CD4-positive, alpha-beta T cell treated with Interleukin-15 for 4 hours (primary cell): ENCODE measurements at regions not wholly inside any gene's neighbourhood (a gene's known extent, or its start where the extent isn't known, plus 50 kb on each side); places are given as distances from the start of the nearest gene placed in this dataset.
"Not testable (repeated sequence)": the region's sequence is repeated elsewhere in the genome, so short reads cannot be mapped to it uniquely, and the experiment has no call there.

Source experiments
- DNase-seq: peaks from one replicate; pipeline ENCODE4 v3.0.0-alpha.2; 2020; ENCODE audit warnings: low spot score

DNA sequence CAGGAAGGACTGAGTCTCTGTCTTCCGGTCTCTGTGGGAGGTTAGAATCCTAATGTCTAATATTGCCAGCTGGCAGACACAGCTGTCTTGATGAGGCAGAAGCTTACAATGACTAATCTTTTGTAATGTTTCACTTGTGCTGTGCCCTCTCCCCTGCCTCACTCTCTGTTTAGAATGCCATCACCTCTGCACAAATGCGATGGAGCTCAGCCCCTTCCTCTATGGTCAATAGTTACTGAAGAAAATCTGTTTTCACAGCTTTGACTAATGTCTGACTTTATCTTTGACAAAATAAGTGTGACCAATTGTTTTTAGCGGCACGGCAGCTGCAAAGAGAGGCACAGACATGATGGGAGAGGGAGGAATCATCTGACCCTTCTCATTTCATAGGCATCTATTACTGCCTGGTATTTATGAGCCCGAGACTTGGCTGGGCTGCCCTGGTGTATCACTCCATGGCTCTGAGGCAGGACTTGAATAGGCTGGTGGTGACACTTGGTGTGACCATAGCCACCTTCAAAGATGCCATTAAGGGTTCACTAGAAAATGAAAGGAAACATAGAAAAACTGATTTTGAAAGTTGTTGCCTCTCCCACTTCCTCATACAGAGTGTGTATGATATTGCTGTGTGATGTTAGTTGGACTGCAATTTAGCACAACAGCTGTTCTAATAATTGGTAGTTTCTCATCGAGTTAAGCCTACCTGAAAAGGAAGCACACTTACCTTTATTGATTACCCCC, 163.2 kb upstream of the NBPF11 start:
- no peak for DNase-seq

DNA sequence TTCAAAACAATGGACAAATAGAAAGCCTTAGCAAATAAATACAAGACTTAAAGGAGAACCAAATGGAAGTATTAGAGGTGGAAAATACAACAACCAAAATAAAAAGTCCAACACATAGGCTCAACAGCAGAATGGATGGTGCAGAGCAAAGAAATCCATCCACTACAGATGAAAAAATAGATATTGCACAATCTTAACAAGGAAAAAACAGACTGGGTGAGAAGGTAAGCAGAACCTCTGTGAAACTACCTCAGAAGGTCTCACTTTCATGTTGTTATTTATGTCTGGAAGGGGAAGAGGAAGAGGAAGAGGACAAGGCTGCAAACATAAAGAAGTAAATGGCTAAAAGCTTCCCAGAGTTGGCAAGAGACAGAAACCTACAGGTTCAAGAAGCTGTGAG, 158.7 kb upstream of the NBPF11 start:
- no peak for DNase-seq

DNA sequence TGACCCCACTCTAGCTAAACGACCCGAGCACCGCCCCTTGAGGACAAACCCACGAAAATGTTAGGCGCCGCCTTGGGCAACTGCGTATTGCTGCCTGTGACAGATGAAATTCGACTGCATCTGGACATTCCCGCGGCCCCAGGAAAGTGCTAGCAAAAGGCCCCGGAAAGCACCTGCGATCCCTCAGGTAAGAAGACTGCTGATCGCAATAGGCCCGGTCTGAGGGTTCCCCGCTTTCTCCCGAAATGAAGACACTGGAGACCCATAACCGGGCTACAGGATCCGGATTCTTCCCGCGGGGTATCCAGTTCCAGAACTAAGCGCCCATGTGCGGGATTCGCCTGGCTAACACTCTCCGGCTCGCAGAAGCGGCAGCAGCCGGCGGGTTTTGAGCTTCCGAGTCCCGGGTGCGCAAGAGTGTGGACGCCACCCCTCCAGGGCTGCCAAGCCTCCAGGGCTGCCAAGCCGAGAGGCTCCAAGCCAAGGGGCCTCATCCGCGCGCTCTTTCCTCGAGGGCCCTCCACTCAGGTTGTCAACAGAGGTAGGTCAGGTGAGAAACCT, 157.9 kb upstream of the NBPF11 start:
- DNase-seq: no peak

DNA sequence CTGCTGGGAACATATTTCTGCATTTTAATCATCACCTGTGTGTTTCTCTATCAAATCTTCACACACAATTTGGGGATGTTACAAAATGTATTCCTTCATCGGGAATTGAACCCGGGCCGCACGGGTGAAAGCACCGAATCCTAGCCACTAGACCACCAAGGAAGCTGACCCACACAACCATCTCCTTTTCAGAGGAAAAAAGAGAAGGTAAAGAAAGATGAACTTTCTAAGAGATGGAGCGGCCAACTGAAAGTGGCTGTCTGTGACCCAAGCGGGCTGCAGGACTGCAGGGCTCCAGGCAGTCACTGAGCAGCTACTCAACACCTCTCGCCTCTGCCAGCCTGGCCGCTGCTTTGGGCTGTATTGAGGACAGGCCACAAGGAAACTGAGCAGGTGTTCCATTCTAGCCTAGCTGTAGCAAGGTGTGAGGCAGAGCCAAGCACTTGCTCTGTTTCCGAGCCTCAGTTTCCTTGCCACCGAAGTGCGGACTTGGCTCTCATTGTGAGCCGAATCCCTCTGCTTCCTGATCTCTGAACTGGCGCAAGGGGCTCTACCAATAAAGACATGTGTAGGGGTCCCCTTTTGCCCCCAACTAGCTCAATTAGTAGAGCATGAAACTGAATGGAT, 156.9 kb upstream of the NBPF11 start:
- DNase-seq: no peak

DNA sequence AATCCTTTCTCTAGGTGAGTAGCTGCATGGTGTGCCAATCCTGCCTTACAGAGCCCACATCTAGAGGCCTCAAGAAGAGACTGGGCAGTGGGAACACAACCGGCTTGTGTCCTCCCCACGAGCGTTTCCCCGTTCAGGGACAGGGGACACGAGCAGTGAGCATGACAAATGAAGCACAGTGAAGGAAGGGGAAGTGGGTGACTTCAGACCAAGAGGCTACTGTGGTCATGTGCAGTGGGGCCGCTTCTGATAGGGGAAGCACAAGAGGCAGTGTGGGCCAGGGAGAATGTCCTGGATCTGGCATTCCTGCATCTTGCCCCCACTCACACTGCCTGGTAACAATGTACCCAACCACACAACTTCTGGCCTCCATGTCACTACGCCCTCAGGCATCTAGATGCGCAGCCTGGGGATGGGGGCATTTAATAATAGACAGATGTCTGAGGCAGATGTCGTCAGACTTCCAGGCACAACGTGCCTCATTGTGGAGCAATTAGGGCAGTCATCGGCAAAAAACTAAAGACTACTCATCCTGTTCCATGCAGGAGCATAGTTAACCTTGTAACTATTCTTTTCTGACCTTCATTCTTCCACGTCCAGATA, 155.6 kb upstream of the NBPF11 start:
- no peak for DNase-seq

DNA sequence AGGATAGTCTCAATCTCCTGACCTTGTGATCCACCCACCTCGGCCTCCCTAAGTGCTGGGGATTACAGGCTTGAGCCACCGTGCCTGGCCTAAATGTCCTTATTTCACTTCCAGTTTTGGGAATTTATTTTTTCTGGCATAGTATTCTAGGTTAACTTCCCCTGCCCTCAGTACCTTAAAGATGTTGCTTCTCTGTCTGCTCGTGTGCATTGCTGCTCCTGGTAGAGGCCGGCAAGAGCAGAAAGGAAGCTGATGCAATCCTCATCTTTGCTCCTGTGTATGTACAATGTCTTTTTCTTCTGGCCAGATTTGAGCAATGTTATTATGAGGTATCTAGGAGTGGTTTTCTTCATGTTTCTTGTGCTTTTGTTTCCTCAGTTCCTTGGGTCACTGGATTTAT, 152.9 kb upstream of the NBPF11 start:
- not testable (repeated sequence) for DNase-seq

DNA sequence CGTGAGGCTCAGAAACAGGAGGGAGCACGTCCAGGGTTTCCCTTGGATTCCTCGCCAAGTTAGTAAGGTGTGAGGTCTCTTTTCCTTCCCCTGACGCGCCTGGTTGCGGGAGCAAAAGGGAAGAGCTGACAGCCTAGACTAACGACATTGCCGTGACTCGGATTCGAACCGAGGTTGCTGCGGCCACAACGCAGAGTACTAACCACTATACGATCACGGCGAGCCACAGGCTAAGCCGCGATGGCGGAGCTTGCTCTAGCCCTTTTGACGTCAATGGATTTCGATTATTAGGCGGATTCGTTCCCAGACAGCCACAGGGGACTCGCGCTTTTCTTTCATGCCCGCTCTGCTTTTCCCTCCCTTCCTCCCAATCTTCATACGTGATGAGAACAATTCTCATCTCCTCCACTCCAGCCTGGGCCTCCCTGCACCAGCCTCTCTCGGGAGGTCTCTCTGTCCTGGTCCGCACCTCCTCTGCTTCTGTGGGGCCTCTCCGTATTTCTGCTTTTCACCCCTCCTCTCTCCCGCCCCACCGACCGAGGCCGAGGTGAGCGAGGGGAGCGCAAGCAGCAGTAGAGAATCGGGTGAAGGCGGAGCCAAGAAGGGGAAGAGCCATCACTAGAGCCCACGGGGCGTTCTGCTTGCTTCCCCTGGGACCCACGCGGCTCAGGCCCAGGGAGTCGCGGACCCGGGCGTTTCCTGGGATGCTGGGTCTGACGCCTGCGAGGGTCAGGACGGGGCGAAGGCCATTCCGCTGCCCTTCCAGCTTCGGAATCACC, 150.7 kb upstream of the NBPF11 start:
- DNase-seq: peak; percentile 46

DNA sequence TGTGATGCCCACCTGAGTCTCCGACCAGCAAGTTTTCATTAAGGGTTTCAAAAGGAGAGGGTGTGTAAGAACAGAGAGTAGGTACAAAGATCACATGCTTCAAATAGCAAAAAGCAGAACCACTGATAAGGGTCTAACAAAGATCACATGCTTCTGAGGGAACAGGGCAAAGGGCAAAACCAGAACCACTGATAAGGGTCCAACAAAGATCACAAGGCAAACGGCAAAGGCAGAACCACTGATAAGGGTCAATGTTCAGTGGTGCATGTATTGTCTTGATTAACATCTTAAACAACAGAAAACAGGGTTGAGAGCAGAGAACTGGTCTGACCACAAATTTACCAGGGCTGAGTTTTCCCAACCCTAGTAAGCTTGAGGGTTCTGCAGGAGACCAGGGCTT, 145.8 kb upstream of the NBPF11 start:
- DNase-seq: not testable (repeated sequence)

DNA sequence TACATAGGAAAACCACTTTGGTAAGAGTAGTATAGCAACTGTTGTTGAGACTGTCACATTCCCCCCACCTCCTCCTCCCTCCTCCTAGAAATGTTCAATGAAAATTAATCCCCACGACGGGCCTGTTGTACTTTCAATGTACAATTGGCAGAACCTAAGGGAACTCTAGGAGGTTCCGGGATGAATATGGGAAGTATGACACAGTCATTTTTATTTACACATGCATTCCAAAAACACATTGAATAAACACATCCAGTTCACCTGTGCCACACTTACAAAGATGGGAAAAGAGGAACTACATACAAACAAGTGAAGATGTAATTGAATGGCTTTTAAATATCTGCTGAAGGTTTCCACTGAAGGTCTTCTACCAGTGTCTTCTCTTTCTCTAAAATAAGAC, 144.4 kb upstream of the NBPF11 start:
- DNase-seq: no peak

DNA sequence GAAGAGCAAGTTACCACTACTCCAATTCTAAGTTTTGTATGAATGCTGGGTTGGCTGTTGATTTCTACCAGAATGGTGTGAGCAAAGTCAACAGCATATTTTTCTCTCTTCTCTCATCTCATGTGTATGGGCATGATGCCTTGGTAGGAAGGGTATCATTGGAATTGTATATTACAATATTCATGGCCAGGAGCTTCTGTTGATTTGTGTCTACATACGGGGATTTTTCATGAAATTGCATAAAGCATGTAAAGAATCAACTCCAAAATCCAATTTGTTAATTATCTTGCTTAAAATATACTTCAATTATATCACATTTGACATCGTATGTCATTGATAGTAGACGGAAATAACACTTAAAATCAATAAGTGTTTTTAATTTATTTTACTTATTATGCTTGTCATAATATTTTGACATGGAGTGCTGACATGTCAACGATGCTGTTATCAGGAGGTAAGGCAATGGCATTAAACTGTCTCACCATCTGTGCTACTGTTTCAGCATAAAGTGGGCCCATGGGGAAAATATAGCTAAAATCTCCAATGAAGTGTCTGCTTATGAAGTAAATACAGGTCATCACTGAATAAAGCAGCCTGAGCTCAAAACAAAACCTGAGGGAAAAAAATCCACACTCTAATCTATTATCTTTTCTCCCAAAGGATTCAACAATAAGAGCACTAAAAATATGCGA, 142.2 kb upstream of the NBPF11 start:
- no peak for DNase-seq

DNA sequence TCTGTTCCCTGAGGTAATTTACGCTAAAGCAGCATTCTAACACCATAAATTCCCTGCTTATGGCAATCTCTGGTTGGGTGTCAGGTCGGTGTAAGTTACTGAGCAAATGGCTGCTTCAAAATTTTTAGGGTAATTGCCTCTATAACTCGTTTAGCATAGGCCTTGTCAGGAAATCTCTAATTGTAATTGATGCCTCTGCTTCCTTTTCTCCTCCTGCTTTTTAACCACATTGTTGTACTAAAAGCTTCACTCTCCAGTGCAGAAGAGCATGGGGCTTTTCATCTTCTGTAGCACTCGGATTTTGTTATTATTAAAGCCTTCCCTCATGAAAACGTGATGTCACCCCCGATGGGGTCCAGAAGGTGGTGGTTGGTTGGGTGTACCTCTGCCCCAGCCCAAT, 141.6 kb upstream of the NBPF11 start:
- no peak for DNase-seq

DNA sequence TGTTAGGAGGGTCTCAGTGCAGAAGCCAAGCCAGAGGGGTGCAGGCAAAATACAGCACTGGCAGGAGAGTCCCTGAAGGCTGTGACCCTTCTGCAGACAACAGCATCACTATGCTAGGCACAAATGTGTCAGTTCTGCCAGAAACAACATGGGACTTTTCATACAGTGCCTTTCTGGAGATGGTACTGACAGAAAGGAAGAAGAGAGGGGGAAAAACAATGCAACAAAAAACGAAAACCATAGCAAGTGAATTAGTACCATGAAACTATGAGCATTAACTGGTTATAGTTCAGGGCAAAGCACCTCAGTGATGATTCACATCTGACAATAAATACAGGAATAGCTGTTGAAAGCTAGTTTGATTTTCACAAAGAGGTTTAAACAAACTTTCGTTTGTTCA, 140.8 kb upstream of the NBPF11 start:
- DNase-seq: no peak

DNA sequence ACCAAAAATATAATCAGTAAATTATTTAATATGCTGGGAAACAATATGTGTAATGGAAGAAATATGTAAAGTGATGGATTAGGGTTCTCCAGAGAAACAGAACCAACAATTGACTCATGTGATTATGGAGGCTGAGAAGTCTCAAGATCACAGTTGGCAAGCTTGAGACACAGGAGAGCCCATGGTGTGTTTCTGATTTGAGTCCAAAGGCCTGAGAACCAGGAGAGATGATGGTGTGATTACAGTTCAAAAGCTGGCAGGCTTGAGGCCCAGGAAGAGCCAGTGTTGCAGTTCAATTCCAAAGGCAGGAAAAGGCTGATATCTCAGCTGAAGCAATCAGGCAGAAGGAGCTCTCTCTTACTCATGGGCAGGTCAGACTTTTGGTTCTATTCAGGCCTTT, 138.8 kb upstream of the NBPF11 start:
- no peak for DNase-seq

DNA sequence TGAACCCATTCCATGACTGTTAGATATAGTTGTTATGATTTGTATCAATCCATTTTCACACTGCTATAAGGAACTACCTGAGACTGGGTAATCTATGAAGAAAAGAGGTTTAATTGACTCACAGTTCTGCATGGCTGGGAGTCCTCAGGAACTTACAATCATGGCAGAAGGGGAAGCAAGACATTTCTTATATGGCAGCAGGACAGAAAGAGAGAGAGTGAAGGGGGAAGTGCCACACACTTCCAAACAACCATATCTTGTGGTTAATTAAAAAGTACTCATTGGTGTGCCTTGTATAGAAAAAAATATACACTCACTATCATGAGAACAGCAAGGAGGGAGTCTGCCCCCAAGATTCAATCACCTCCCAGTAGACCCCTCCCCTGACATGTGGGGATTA, 137.6 kb upstream of the NBPF11 start:
- DNase-seq: no peak

DNA sequence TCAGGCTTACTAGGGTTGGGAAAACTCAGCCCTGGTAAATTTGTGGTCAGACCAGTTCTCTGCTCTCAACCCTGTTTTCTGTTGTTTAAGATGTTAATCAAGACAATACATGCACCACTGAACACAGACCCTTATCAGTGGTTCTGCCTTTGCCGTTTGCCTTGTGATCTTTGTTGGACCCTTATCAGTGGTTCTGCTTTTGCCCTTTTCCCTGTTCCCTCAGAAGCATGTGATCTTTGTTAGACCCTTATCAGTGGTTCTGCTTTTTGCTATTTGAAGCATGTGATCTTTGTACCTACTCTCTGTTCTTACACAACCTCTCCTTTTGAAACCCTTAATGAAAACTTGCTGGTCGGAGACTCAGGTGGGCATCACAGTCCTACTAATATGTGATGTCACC, 133.9 kb upstream of the NBPF11 start:
- not testable (repeated sequence) for DNase-seq

DNA sequence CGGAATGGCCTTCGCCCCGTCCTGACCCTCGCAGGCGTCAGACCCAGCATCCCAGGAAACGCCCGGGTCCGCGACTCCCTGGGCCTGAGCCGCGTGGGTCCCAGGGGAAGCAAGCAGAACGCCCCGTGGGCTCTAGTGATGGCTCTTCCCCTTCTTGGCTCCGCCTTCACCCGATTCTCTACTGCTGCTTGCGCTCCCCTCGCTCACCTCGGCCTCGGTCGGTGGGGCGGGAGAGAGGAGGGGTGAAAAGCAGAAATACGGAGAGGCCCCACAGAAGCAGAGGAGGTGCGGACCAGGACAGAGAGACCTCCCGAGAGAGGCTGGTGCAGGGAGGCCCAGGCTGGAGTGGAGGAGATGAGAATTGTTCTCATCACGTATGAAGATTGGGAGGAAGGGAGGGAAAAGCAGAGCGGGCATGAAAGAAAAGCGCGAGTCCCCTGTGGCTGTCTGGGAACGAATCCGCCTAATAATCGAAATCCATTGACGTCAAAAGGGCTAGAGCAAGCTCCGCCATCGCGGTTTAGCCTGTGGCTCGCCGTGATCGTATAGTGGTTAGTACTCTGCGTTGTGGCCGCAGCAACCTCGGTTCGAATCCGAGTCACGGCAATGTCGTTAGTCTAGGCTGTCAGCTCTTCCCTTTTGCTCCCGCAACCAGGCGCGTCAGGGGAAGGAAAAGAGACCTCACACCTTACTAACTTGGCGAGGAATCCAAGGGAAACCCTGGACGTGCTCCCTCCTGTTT, 128.9 kb upstream of the NBPF11 start:
- not testable (repeated sequence) for DNase-seq

DNA sequence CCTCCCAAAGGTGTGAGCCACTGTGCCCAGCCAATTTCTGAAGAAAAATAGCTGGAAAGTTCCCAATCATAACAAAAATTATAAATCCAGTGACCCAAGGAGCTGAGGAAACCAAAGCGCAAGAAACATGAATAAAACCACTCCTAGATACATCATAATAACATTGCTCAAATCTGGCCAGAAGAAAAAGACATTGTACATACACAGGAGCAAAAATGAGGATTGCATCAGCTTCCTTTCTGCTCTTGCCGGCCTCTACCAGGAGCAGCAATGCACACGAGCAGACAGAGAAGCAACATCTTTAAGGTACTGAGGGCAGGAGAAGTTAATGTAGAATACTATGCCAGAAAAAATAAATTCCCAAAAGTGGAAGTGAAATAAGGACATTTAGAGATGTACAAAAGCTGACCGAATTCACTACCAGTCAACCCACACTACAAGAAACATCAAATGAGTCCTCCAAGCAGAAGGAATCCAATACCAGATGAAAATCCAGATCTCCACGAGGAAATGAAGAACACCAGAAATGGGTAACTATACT, 127.0 kb upstream of the NBPF11 start:
- DNase-seq: not testable (repeated sequence)

DNA sequence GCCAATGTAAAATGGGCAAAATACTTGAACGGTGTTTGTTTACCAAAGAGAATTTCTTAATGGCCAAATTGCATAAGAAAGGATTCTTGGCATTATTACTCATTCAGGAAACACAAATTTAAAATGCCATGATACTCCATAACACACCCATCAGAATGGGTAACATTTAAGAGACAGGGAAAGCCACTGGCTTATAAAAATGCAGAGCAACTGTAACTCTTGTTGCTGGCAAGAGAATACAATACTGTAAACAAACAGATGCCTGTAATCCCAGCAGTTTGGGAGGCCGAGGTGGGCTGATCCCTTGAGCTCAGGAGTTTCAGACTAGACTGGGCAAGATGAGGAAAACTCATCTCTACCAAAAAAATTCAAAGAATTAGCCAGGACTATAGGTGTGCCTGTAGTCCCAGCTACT, 125.8 kb upstream of the NBPF11 start:
- not testable (repeated sequence) for DNase-seq

DNA sequence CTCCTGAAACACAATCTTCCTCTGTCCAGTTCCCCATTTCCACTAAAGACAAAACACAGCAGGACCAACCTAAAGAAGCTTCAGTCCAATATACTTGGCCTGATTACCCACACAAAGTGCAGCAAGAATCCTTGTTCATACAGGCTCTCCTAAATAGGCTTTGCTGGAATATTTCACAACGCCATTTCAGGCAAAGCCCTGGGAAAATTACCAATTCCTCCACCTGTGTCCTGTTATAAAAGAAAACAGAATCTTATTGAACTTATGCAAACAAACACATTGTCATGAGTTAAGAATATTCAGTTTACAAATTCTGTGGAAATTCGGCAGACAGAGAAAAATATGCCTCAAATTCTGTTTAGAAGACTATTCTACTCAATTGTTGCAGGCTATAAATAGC, 115.0 kb upstream of the NBPF11 start:
- not testable (repeated sequence) for DNase-seq

DNA sequence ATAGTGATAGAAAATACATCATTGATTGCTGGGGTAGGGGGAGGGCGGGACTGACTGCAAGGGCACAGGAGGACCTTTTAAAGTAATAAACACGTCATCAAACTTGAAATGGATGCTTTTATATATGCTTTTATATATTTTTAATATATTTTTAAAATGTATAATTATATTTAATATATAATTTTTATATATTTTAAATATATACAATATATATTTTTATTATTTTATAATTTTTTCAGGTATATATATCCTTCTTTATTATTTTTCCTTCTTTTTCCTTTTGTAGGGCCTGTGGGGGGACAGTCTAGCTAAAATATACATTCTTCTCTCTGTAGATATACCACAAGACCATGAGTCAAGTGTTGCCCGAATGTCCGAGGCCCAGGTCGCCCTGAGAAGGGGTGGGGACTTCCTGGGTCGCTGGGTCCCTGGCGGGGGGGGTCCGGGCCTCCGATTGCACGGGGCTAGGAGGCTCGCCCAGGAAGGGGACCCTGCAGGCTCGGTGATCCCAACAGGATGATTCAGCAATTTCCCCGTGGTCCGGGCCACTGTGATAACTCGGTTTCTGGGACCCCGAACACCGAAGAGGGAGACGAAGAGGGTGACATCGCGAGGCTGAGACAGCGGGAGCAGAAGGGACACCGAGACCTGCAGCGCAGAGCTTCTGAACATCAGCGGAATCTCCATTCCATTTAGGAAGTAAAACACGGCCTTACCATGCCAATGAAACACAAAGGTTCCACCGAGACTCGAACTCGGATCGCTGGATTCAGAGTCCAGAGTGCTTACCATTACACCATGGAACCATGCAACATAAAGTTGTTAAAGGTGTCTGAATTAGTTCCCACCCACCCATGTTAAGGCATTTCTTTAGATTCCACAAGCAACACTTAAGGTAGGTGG, 112.5 kb upstream of the NBPF11 start:
- no peak for DNase-seq
